Epithelial cell of esophagus (primary cell): ENCODE measurements at regions not wholly inside any gene's neighbourhood (a gene's known extent, or its start where the extent isn't known, plus 50 kb on each side); places are given as distances from the start of the nearest gene placed in this dataset.

Source experiments
- DNase-seq: peaks from one replicate; pipeline ENCODE4 v3.0.0; 2010; ENCODE audit warnings: low read depth
- H3K4me3 ChIP-seq: 2 replicates; pipeline ENCODE4 v1.5.1; 2011; ENCODE audit warnings: mild to moderate bottlenecking, low read length, control low read depth
- TF ChIP-seq, protein P1 (sequence below): IDR thresholded peaks from 2 replicates; pipeline ENCODE4 v1.5.1; 2011; ENCODE audit warnings: low read depth, mild to moderate bottlenecking, low read length, control low read depth, inconsistent platforms; ENCODE audit not compliant: insufficient read depth; ENCODE audit errors: missing control alignments

DNA sequence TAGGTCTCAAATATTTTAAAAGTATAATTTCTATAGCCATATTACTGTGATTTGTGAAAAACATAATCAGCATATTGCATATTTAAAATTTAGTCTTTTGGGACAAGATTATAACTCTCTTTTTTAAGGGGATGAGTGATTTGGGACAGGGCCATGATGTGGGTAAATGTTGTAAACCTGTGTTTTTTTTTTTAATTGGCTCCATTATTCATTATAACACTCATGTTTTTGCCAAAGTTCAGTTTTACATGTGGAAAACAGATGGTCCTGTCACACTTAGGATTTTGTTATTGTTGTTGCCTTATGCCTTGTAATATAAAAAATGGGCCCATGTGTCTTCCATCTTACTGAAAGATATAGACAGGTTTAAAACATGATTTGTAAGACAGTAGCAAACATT is 1413.5 kb upstream of the RAG2 start:
- TF ChIP-seq, protein P1, sequence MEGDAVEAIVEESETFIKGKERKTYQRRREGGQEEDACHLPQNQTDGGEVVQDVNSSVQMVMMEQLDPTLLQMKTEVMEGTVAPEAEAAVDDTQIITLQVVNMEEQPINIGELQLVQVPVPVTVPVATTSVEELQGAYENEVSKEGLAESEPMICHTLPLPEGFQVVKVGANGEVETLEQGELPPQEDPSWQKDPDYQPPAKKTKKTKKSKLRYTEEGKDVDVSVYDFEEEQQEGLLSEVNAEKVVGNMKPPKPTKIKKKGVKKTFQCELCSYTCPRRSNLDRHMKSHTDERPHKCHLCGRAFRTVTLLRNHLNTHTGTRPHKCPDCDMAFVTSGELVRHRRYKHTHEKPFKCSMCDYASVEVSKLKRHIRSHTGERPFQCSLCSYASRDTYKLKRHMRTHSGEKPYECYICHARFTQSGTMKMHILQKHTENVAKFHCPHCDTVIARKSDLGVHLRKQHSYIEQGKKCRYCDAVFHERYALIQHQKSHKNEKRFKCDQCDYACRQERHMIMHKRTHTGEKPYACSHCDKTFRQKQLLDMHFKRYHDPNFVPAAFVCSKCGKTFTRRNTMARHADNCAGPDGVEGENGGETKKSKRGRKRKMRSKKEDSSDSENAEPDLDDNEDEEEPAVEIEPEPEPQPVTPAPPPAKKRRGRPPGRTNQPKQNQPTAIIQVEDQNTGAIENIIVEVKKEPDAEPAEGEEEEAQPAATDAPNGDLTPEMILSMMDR, result no peak
- DNase-seq, result no peak
- H3K4me3 ChIP-seq, result no peak overlapping the region

GRCh38 chr11:38009932-38010331 is 1411.9 kb upstream of the RAG2 start:
- no peak overlapping the region for H3K4me3 ChIP-seq
- peak; percentile 34 for DNase-seq
- TF ChIP-seq, protein P1, result no peak

DNA sequence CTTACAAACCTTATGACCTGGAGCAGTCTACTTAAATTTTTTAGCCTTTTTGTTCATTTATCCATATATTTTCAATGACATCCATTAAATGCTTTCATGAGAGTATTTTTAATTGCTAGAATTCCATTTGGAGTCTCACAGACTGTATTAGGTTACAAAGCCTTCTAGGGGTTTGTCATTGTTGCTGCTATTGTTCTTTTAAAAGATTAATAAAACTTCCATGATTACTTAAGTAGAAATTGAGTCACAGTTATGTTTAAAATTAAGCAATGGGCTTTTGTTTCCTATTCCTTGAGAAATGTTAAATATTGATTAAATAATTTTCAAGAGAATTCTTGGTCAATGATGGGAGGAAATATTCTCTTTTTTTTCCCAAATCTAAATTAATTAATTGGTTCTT is 1408.4 kb upstream of the RAG2 start:
- TF ChIP-seq, protein P1, result no peak
- DNase-seq, result peak; percentile 30

DNA sequence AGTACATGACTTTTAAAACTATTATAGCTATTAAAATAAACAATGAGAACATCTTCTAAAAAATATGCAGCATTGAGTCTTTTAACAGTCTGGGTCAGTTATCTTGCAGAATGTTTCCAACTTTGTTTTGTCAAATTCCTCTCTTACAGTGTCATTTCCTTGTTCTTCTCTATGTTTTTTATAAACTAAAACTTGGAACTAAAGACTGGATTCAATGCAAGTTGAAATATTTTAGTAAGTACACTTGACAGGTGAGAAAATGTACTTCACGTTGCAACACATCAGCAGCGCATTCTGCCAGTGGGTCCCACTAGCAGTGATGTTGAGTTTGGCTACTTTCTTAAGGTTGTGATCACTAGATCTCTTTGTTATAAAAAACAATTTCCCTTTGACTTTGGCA is 1407.6 kb upstream of the RAG2 start:
- TF ChIP-seq, protein P1, result no peak
- peak; percentile 19 for DNase-seq
- no peak overlapping the region for H3K4me3 ChIP-seq

More for the DNA sequence above, 1408.4 kb upstream of the RAG2 start:
- H3K4me3 ChIP-seq, result no peak overlapping the region

- TF ChIP-seq, protein P1, result no peak
- no peak for DNase-seq
Measured at GRCh38 chr11:37999171-37999570, 1401.1 kb upstream of the RAG2 start.

GRCh38 chr11:37995886-37996285 is 1397.8 kb upstream of the RAG2 start:
- H3K4me3 ChIP-seq, result no peak overlapping the region
- TF ChIP-seq, protein P1, result no peak
- DNase-seq, result peak; percentile 58

More at GRCh38 chr11:37999171-37999570, 1401.1 kb upstream of the RAG2 start:
- H3K4me3 ChIP-seq, result no peak overlapping the region

DNA sequence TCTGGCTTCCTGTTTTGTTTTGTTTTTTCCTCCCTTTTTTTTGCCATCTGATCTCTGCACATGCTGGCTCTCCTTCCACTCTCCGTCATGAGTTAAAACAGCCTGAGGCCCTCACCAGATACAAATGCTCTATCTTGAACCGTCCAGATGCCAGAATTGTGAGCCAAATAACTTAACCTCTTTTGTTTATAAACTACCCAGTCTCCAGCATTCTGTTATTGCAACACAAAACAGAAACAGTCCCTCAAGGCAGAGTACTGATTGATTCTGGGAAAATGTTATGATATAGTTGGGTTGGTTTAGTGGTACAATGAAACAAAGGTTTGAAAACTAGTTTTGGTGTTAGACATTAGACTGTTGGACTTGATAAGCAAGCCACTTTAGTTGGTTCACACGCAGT is 1390.0 kb upstream of the RAG2 start:
- H3K4me3 ChIP-seq, result no peak overlapping the region
- TF ChIP-seq, protein P1, result no peak
- DNase-seq, result peak; percentile 86
